WTC11 (cell line): ENCODE measurements at regions not wholly inside any gene's neighbourhood (a gene's known extent, or its start where the extent isn't known, plus 50 kb on each side); places are given as distances from the start of the nearest gene placed in this dataset.

Source experiments
- ATAC-seq: fragments of 200-7000 bp; cut with Tn5 transposase; 2 replicates; pipeline ENCODE4 v1.10.0; 2021; ENCODE audit warnings: mild to moderate bottlenecking, moderate library complexity
- CTCF ChIA-PET: fragments of 300-600 bp; sonication (Branson Sonifier 250); formaldehyde crosslinking; loops from one replicate; lab custom pipeline; 2021; ENCODE audit warnings: antibody characterized with exemption; lab: Charles Lee
- POLR2A ChIA-PET: fragments of 350-600 bp; sonication (Branson Sonifier 250); formaldehyde crosslinking; loops from one replicate; lab custom pipeline; 2021; ENCODE audit warnings: antibody characterized with exemption; lab: Charles Lee
- DNase-seq: peaks from one replicate; pipeline ENCODE4 v3.0.0; 2021; ENCODE audit warnings: low spot score
- H3K27ac Mint-ChIP-seq: 2 replicates; pipeline ENCODE4 v1.8.0; 2021; ENCODE audit warnings: mixed read lengths
- H3K27me3 Mint-ChIP-seq: 2 replicates; pipeline ENCODE4 v1.8.0; 2021; ENCODE audit warnings: low read depth, mild to moderate bottlenecking, moderate library complexity, mixed read lengths
- H3K36me3 Mint-ChIP-seq: 2 replicates; pipeline ENCODE4 v1.8.0; 2021; ENCODE audit warnings: mixed read lengths
- H3K4me1 Mint-ChIP-seq: 2 replicates; pipeline ENCODE4 v1.8.0; 2022; ENCODE audit warnings: mixed read lengths
- H3K4me3 Mint-ChIP-seq: 2 replicates; pipeline ENCODE4 v1.8.0; 2021; ENCODE audit warnings: mild to moderate bottlenecking, moderate library complexity, mixed read lengths
- H3K9me3 Mint-ChIP-seq: 2 replicates; pipeline ENCODE4 v1.8.0; 2021; ENCODE audit warnings: mixed read lengths
- ARID4B ChIP-seq: sonication (generic); formaldehyde crosslinking; IDR thresholded peaks from 2 replicates; pipeline ENCODE4 v1.8.0; 2023; ENCODE audit warnings: missing genetic modification reagents, mild to moderate bottlenecking, borderline replicate concordance
- ATF2 ChIP-seq: sonication (generic); formaldehyde crosslinking; IDR thresholded peaks from 2 replicates; pipeline ENCODE4 v1.8.1; 2022; ENCODE audit warnings: low read depth, missing genetic modification reagents, borderline replicate concordance
- CBFB ChIP-seq: sonication (generic); formaldehyde crosslinking; IDR thresholded peaks from 2 replicates; pipeline ENCODE4 v1.8.1; 2022; ENCODE audit warnings: mild to moderate bottlenecking, low read depth, missing genetic modification reagents
- CREB1 ChIP-seq: sonication (generic); formaldehyde crosslinking; IDR thresholded peaks from 2 replicates; pipeline ENCODE4 v1.8.0; 2023; ENCODE audit warnings: mild to moderate bottlenecking, missing genetic modification reagents
- E2F1 ChIP-seq: sonication (generic); formaldehyde crosslinking; IDR thresholded peaks from 2 replicates; pipeline ENCODE4 v1.8.0; 2022; ENCODE audit warnings: mild to moderate bottlenecking, missing genetic modification reagents
- E2F4 ChIP-seq: sonication (generic); formaldehyde crosslinking; IDR thresholded peaks from 2 replicates; pipeline ENCODE4 v1.8.1; 2022; ENCODE audit warnings: low read depth, mild to moderate bottlenecking, moderate library complexity, missing genetic modification reagents, borderline replicate concordance
- ERG ChIP-seq: fragments of 250-450 bp; sonication (Bioruptor Pico); IDR thresholded peaks from 2 replicates; pipeline ENCODE4 v1.8.0; 2021; ENCODE audit warnings: mild to moderate bottlenecking
- FOXK1 ChIP-seq: sonication (generic); formaldehyde crosslinking; IDR thresholded peaks from 2 replicates; pipeline ENCODE4 v1.8.0; 2022; ENCODE audit warnings: mild to moderate bottlenecking, moderate library complexity, missing genetic modification reagents
- FOXP1 ChIP-seq: sonication (generic); formaldehyde crosslinking; IDR thresholded peaks from 2 replicates; pipeline ENCODE4 v1.8.0; 2022; ENCODE audit warnings: missing genetic modification reagents, mild to moderate bottlenecking, moderate library complexity, borderline replicate concordance
- HMGA2 ChIP-seq: fragments of 250-450 bp; sonication (Bioruptor Pico); IDR thresholded peaks from 2 replicates; pipeline ENCODE4 v1.4.0; 2021; ENCODE audit warnings: mild to moderate bottlenecking, moderate library complexity
- JUN ChIP-seq: sonication (generic); formaldehyde crosslinking; IDR thresholded peaks from 2 replicates; pipeline ENCODE4 v1.8.0; 2023; ENCODE audit warnings: mild to moderate bottlenecking, missing genetic modification reagents
- NFE2L1 ChIP-seq: sonication (generic); formaldehyde crosslinking; IDR thresholded peaks from 2 replicates; pipeline ENCODE4 v1.8.1; 2023; ENCODE audit warnings: missing genetic modification reagents
- NR2C2 ChIP-seq: sonication (generic); formaldehyde crosslinking; IDR thresholded peaks from 2 replicates; pipeline ENCODE4 v1.8.0; 2022; ENCODE audit warnings: mild to moderate bottlenecking, missing genetic modification reagents
- SMAD4 ChIP-seq: sonication (generic); formaldehyde crosslinking; IDR thresholded peaks from 2 replicates; pipeline ENCODE4 v1.8.0; 2022; ENCODE audit warnings: mild to moderate bottlenecking, missing genetic modification reagents
- SP1 ChIP-seq: sonication (generic); formaldehyde crosslinking; conservative IDR thresholded peaks from 2 replicates; pipeline ENCODE4 v1.8.1; 2022; ENCODE audit warnings: missing genetic modification reagents
- TCF7 ChIP-seq: sonication (generic); formaldehyde crosslinking; IDR thresholded peaks from 2 replicates; pipeline ENCODE4 v1.8.0; 2022; ENCODE audit warnings: mild to moderate bottlenecking, low read depth, missing genetic modification reagents, moderate library complexity
- TEAD1 ChIP-seq: sonication (generic); formaldehyde crosslinking; IDR thresholded peaks from 2 replicates; pipeline ENCODE4 v1.8.0; 2022; ENCODE audit warnings: mild to moderate bottlenecking, missing genetic modification reagents
- TEAD4 ChIP-seq: sonication (generic); formaldehyde crosslinking; IDR thresholded peaks from 2 replicates; pipeline ENCODE4 v1.8.0; 2022; ENCODE audit warnings: mild to moderate bottlenecking, missing genetic modification reagents
- USF2 ChIP-seq: sonication (generic); formaldehyde crosslinking; IDR thresholded peaks from 2 replicates; pipeline ENCODE4 v1.8.1; 2023; ENCODE audit warnings: mild to moderate bottlenecking, missing genetic modification reagents, moderate library complexity
- ZNF138 ChIP-seq: sonication (generic); formaldehyde crosslinking; conservative IDR thresholded peaks from 2 replicates; pipeline ENCODE4 v1.8.1; 2022; ENCODE audit warnings: mild to moderate bottlenecking, moderate library complexity, missing genetic modification reagents
- ZNF263 ChIP-seq: sonication (generic); formaldehyde crosslinking; IDR thresholded peaks from 2 replicates; pipeline ENCODE4 v1.8.1; 2022; ENCODE audit warnings: low read depth, mild to moderate bottlenecking, moderate library complexity, missing genetic modification reagents
- ZNF396 ChIP-seq: fragments of 250-450 bp; sonication (Bioruptor Pico); IDR thresholded peaks from 2 replicates; pipeline ENCODE4 v1.8.0; 2021; ENCODE audit warnings: mild to moderate bottlenecking, moderate library complexity, borderline replicate concordance
- ZNF671 ChIP-seq: fragments of 250-450 bp; sonication (Bioruptor Pico); IDR thresholded peaks from 2 replicates; pipeline ENCODE4 v1.8.0; 2021; ENCODE audit warnings: mild to moderate bottlenecking

- H3K27ac Mint-ChIP-seq: peak overlapping the region; percentile 97
- H3K4me3 Mint-ChIP-seq: no peak overlapping the region; the same call in 1 of the 2 replicates
- TF ChIP-seq E2F4 (CRISPR knock-in tag) (no peak), NR2C2 (no peak), ATF2 (CRISPR knock-in tag) (no peak), JUN (CRISPR knock-in tag) (no peak), ZNF138 (no peak), CREB1 (CRISPR knock-in tag) (no peak), TEAD4 (no peak), ZNF263 (no peak), TEAD1 (CRISPR knock-in tag) (no peak), ZNF396 (CRISPR knock-in tag) (no peak), SMAD4 (CRISPR knock-in tag) (no peak), USF2 (no peak), FOXP1 (no peak), ERG (CRISPR knock-in tag) (no peak)
- no peak for ATAC-seq
- H3K27me3 Mint-ChIP-seq: no peaks in the 10 kb centered on the region
- peaks cover 73% of the 10 kb centered on the region for H3K4me1 Mint-ChIP-seq
- ChIA-PET POLR2A (no interaction called here), CTCF (interaction anchor here (5.2 kb wide), 1 partner anchor 10 kb away, joined by 50 read pairs; no protein-coding TSS in a partner anchor)
- H3K36me3 Mint-ChIP-seq: no peaks in the 10 kb centered on the region
- H3K9me3 Mint-ChIP-seq: no peaks in the 10 kb centered on the region
- no peak for DNase-seq
Observed at GRCh38 chr18:34657860-34658500, 52.1 kb upstream of the DTNA start.

GRCh38 chr18:34659579-34660517 is 50.2 kb upstream of the DTNA start:
- ChIA-PET CTCF (interaction anchor here (0.6 to 5.2 kb wide), 14 partner anchors 9 to 222 kb away, joined by 3 to 50 read pairs (median 18); partner anchors contain the start of gene DTNA), POLR2A (interaction anchor here (1.5 kb wide), 1 partner anchor 67 kb away, joined by 5 read pairs; no protein-coding TSS in a partner anchor)
- no peaks in the 10 kb centered on the region for H3K27me3 Mint-ChIP-seq
- peaks cover 71% of the 10 kb centered on the region for H3K4me1 Mint-ChIP-seq
- peak; percentile 73 for DNase-seq
- H3K27ac Mint-ChIP-seq: peak overlapping the region; percentile 99
- peak; percentile 73 for ATAC-seq
- no peaks in the 10 kb centered on the region for H3K36me3 Mint-ChIP-seq
- H3K4me3 Mint-ChIP-seq: peak overlapping the region; percentile 56
- no peaks in the 10 kb centered on the region for H3K9me3 Mint-ChIP-seq
- TF ChIP-seq TEAD1 (CRISPR knock-in tag) (peak; percentile 18; the same call in 1 of the 2 replicates), SP1 (CRISPR knock-in tag) (no peak), TCF7 (CRISPR knock-in tag) (no peak), CBFB (CRISPR knock-in tag) (no peak), ZNF396 (CRISPR knock-in tag) (no peak), ZNF671 (CRISPR knock-in tag) (no peak), HMGA2 (no peak), NR2C2 (no peak), NFE2L1 (CRISPR knock-in tag) (peak; percentile 98), FOXK1 (CRISPR knock-in tag) (peak; percentile 52; the same call in 1 of the 2 replicates), ARID4B (CRISPR knock-in tag) (no peak; the same call in 1 of the 2 replicates), E2F1 (CRISPR knock-in tag) (no peak)
